GM23248 (cell line): ENCODE measurements at regions not wholly inside any gene's neighbourhood (a gene's known extent, or its start where the extent isn't known, plus 50 kb on each side); places are given as distances from the start of the nearest gene placed in this dataset.

ENCODE experiments used
- DNase-seq: peaks from one replicate; pipeline ENCODE4 v3.0.0-alpha.2; 2015
- H2AFZ ChIP-seq: fragments of 200-600 bp; sonication (generic); 2 replicates; pipeline ENCODE4 v1.6.1; 2016; ENCODE audit warnings: antibody characterized with exemption
- H3F3A ChIP-seq: fragments of 200-600 bp; sonication (generic); 2 replicates; pipeline ENCODE4 v1.6.1; 2016; ENCODE audit warnings: mild to moderate bottlenecking, antibody characterized with exemption, mixed run types; ENCODE audit not compliant: insufficient read depth
- H3K27ac ChIP-seq: fragments of 200-600 bp; sonication (generic); 2 replicates; pipeline ENCODE4 v1.5.1; 2016; ENCODE audit warnings: mild to moderate bottlenecking
- H3K27me3 ChIP-seq: fragments of 200-600 bp; sonication (generic); replicated peaks from 2 replicates; pipeline ENCODE4 v1.6.1; 2016; ENCODE audit warnings: mild to moderate bottlenecking; ENCODE audit not compliant: insufficient read depth
- H3K36me3 ChIP-seq: fragments of 200-600 bp; sonication (generic); 2 replicates; pipeline ENCODE4 v1.6.1; 2016; ENCODE audit warnings: low read depth, mild to moderate bottlenecking
- H3K4me1 ChIP-seq: fragments of 200-600 bp; sonication (generic); 2 replicates; pipeline ENCODE4 v1.6.1; 2016; ENCODE audit warnings: mild to moderate bottlenecking; ENCODE audit not compliant: insufficient read depth
- H3K4me2 ChIP-seq: fragments of 200-600 bp; sonication (generic); one replicate; pipeline ENCODE4 v1.6.1; 2016; ENCODE audit warnings: mild to moderate bottlenecking; ENCODE audit not compliant: unreplicated experiment
- H3K4me3 ChIP-seq: fragments of 200-600 bp; sonication (generic); 2 replicates; pipeline ENCODE4 v1.5.1; 2016; ENCODE audit warnings: mild to moderate bottlenecking
- H3K79me2 ChIP-seq: fragments of 200-600 bp; sonication (generic); 2 replicates; pipeline ENCODE4 v1.6.1; 2016; ENCODE audit warnings: mild to moderate bottlenecking; ENCODE audit not compliant: insufficient read depth
- H3K9ac ChIP-seq: fragments of 200-600 bp; sonication (generic); 2 replicates; pipeline ENCODE4 v1.6.1; 2016; ENCODE audit warnings: mild to moderate bottlenecking
- H3K9me2 ChIP-seq: fragments of 200-600 bp; sonication (generic); 2 replicates; pipeline ENCODE4 v1.6.1; 2016; ENCODE audit warnings: mixed run types, mild to moderate bottlenecking, moderate library complexity; ENCODE audit not compliant: insufficient read depth
- H3K9me3 ChIP-seq: fragments of 200-600 bp; sonication (generic); one replicate; pipeline ENCODE4 v1.6.1; 2017; ENCODE audit warnings: low read depth
- H4K20me1 ChIP-seq: fragments of 200-600 bp; sonication (generic); 2 replicates; pipeline ENCODE4 v1.6.0; 2016; ENCODE audit not compliant: insufficient read depth
- EZH2 ChIP-seq: fragments of 200-600 bp; sonication (generic); IDR thresholded peaks from 2 replicates; pipeline ENCODE4 v1.6.1; 2018; ENCODE audit warnings: antibody characterized with exemption, mild to moderate bottlenecking; ENCODE audit not compliant: insufficient read depth, poor library complexity, severe bottlenecking
- EZH2phosphoT487 ChIP-seq: fragments of 200-600 bp; sonication (generic); IDR thresholded peaks from 2 replicates; pipeline ENCODE4 v1.6.1; 2018; ENCODE audit warnings: antibody characterized with exemption, moderate library complexity, mild to moderate bottlenecking, low read depth; ENCODE audit not compliant: insufficient read depth
- WGBS, 2 experiments: methylation state at CpG; one replicate each; pipeline ENCODE4 v1.1.6; 2015 to 2017; ENCODE audit warnings: low lambda C conversion rate in 2 of 2, low coverage in 1 of 2; ENCODE audit errors: missing lambda C conversion rate in 2 of 2; 5-methylcytosine and 5-hydroxymethylcytosine counted together
- in situ Hi-C: fragments of 300-500 bp; cut with MboI; formaldehyde crosslinking; loops from 2 replicates; pipeline ENCODE4 v1.15.0; 2020

GRCh38 chr13:33545492-33545891 is 259.9 kb upstream of the STARD13 start:
- no peaks in the 10 kb centered on the region for H4K20me1 ChIP-seq
- no peak overlapping the region for H3K9ac ChIP-seq
- H2AFZ ChIP-seq: no peak overlapping the region
- peaks cover 33% of the 10 kb centered on the region for H3F3A ChIP-seq
- H3K4me2 ChIP-seq: no peak overlapping the region
- 85 to 87% methylated on average over 3 of the region's 3 CpGs for WGBS, 2 experiments
- H3K9me3 ChIP-seq: no peaks in the 10 kb centered on the region
- peaks cover 30% of the 10 kb centered on the region for H3K4me1 ChIP-seq
- no peaks in the 10 kb centered on the region for H3K27me3 ChIP-seq
- DNase-seq: no peak
- no peaks in the 10 kb centered on the region for H3K79me2 ChIP-seq
- TF ChIP-seq EZH2phosphoT487: no peak
- TF ChIP-seq EZH2: no peak
- H3K4me3 ChIP-seq: no peak overlapping the region
- H3K9me2 ChIP-seq: no peaks in the 10 kb centered on the region
- in situ Hi-C loops: loop anchor here (10.0 to 25.0 kb wide), 2 partner anchors 169 to 958 kb away; partner anchors contain the start of gene PDS5B
- no peak overlapping the region for H3K27ac ChIP-seq
- no peaks in the 10 kb centered on the region for H3K36me3 ChIP-seq

GRCh38 chr13:33547035-33547434 is 261.5 kb upstream of the STARD13 start:
- no peak overlapping the region for H3K27ac ChIP-seq
- H3K9ac ChIP-seq: no peak overlapping the region
- no peaks in the 10 kb centered on the region for H4K20me1 ChIP-seq
- peaks cover 18% of the 10 kb centered on the region for H3F3A ChIP-seq
- no peaks in the 10 kb centered on the region for H3K9me2 ChIP-seq
- no peaks in the 10 kb centered on the region for H3K79me2 ChIP-seq
- in situ Hi-C loops: loop anchor here (10.0 to 25.0 kb wide), 2 partner anchors 168 to 960 kb away; partner anchors contain the start of gene PDS5B
- 2 to 4% methylated on average over 1 of the region's 1 CpG for WGBS, 2 experiments
- no peak for DNase-seq
- no peaks in the 10 kb centered on the region for H3K9me3 ChIP-seq
- TF ChIP-seq EZH2 (no peak), EZH2phosphoT487 (no peak)
- H3K4me1 ChIP-seq: peaks cover 15% of the 10 kb centered on the region
- no peaks in the 10 kb centered on the region for H3K27me3 ChIP-seq
- H3K4me3 ChIP-seq: no peak overlapping the region
- no peak overlapping the region for H2AFZ ChIP-seq
- H3K4me2 ChIP-seq: no peak overlapping the region
- H3K36me3 ChIP-seq: no peaks in the 10 kb centered on the region

GRCh38 chr13:33548069-33548468 is 262.5 kb upstream of the STARD13 start:
- in situ Hi-C loops: loop anchor here (10.0 to 25.0 kb wide), 2 partner anchors 167 to 961 kb away; partner anchors contain the start of gene PDS5B
- Histone ChIP-seq H3K79me2 (no peaks in the 10 kb centered on the region), H3K27me3 (no peaks in the 10 kb centered on the region), H3K4me1 (peaks cover 14% of the 10 kb centered on the region), H3K9me2 (no peaks in the 10 kb centered on the region), H3K27ac (no peak overlapping the region), H3K9ac (no peak overlapping the region), H2AFZ (no peak overlapping the region), H3K36me3 (no peaks in the 10 kb centered on the region), H4K20me1 (no peaks in the 10 kb centered on the region), H3K9me3 (no peaks in the 10 kb centered on the region), H3K4me2 (no peak overlapping the region), H3F3A (peaks cover 14% of the 10 kb centered on the region), H3K4me3 (no peak overlapping the region)
- no peak for DNase-seq
- TF ChIP-seq EZH2 (no peak), EZH2phosphoT487 (no peak)

GRCh38 chr13:33550276-33550675 is 264.7 kb upstream of the STARD13 start:
- no peak overlapping the region for H3K9ac ChIP-seq

GRCh38 chr13:33550885-33551284 is 265.3 kb upstream of the STARD13 start:
- H3K9ac ChIP-seq: no peak overlapping the region
- no peak overlapping the region for H3K4me2 ChIP-seq
- 85 to 87% methylated on average over 2 of the region's 2 CpGs for WGBS, 2 experiments
- H3K4me3 ChIP-seq: no peak overlapping the region
- in situ Hi-C loops: no loop called here
- H3K36me3 ChIP-seq: no peaks in the 10 kb centered on the region
- H3F3A ChIP-seq: peaks cover 3% of the 10 kb centered on the region; the same call in 1 of the 2 replicates
- no peaks in the 10 kb centered on the region for H3K27me3 ChIP-seq
- H3K27ac ChIP-seq: no peak overlapping the region
- peaks cover 3% of the 10 kb centered on the region for H3K4me1 ChIP-seq
- H2AFZ ChIP-seq: no peak overlapping the region
- no peaks in the 10 kb centered on the region for H3K9me3 ChIP-seq
- H3K9me2 ChIP-seq: no peaks in the 10 kb centered on the region
- no peaks in the 10 kb centered on the region for H4K20me1 ChIP-seq
- TF ChIP-seq EZH2 (no peak), EZH2phosphoT487 (no peak)
- no peak for DNase-seq
- H3K79me2 ChIP-seq: no peaks in the 10 kb centered on the region

More at GRCh38 chr13:33550276-33550675, 264.7 kb upstream of the STARD13 start:
- no peaks in the 10 kb centered on the region for H3K36me3 ChIP-seq
- H3K4me3 ChIP-seq: no peak overlapping the region
- H3K4me2 ChIP-seq: no peak overlapping the region
- no peak overlapping the region for H2AFZ ChIP-seq
- H3K9me2 ChIP-seq: no peaks in the 10 kb centered on the region
- H4K20me1 ChIP-seq: no peaks in the 10 kb centered on the region
- H3K4me1 ChIP-seq: no peaks in the 10 kb centered on the region
- H3K79me2 ChIP-seq: no peaks in the 10 kb centered on the region
- DNase-seq: no peak
- WGBS, 2 experiments: 88 to 92% methylated on average over 3 of the region's 3 CpGs
- H3K27me3 ChIP-seq: no peaks in the 10 kb centered on the region
- TF ChIP-seq EZH2 (no peak), EZH2phosphoT487 (no peak)
- H3F3A ChIP-seq: no peaks in the 10 kb centered on the region
- H3K9me3 ChIP-seq: no peaks in the 10 kb centered on the region
- in situ Hi-C loops: no loop called here
- H3K27ac ChIP-seq: no peak overlapping the region
